GM21786 (cell line): ENCODE measurements at regions not wholly inside any gene's neighbourhood (a gene's known extent, or its start where the extent isn't known, plus 50 kb on each side); places are given as distances from the start of the nearest gene placed in this dataset.

Source experiments
- ATAC-seq: cut with Tn5 transposase; IDR thresholded peaks from one replicate; pipeline ENCODE4 v1.9.1; 2021; ENCODE audit not compliant: unreplicated experiment

DNA sequence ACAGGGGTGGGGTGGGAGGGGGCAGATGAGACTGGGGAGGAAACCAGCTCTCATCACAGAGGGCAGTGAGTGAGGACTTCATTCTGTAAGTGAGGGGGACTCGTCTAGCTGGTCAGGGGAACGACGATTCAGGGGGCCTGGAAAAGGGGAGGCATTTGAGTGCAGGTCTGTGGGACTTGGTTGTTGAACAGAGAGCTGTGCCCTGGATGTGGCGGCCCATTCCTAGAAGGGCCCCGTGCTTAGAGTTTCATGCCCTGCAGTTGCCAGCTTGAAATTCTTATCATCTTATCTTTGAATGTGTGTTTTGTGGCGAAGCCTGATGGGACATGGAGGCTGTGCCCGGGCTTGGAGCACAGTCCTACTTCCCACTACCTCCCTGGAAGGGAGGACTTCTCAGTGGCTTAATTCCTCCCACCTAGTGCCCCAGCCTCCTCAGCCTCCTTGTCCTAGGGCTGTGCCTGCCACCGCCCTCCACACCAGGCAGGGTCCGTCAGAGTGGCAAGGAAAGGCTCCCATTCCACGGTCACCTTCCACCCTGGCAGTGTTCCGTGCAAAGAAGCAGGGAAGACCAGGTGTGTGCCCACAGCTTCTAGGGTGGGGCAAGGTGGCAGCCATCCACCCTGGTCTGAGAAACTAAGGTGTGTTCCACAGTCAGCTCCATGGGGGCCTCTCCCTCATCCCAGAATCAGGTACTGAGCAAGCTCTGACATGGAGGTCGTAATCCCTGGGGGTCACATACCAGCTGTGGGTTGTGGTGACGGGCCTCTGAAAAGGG is 59.7 kb upstream of the LMO1 start:
- no peak for ATAC-seq

GRCh38 chr11:8321876-8322275 is 58.2 kb upstream of the LMO1 start:
- no peak for ATAC-seq

- ATAC-seq: no peak
Measured at GRCh38 chr11:8320076-8320475, 56.4 kb upstream of the LMO1 start.

- no peak for ATAC-seq
Measured at GRCh38 chr11:8318536-8318935, 54.9 kb upstream of the LMO1 start.

DNA sequence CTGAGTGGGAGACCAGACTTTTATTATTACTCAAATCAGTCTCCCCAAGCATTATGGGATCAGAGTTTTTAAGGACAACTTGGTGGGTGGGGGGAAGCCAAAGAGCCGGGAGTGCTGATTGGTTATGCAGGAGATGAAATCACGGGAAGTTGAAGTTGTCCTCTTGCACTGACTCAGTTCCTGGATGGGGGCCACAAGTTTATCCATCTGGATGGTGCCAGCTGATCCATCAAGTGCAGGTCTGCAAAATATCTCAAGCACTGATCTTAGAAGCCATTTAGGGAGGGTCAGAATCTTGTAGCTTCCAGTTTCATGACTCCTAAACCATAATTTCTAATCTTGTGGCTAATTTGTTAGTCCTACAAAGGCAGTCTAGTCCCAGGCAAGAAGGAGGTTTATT is 53.5 kb upstream of the LMO1 start:
- ATAC-seq: no peak

DNA sequence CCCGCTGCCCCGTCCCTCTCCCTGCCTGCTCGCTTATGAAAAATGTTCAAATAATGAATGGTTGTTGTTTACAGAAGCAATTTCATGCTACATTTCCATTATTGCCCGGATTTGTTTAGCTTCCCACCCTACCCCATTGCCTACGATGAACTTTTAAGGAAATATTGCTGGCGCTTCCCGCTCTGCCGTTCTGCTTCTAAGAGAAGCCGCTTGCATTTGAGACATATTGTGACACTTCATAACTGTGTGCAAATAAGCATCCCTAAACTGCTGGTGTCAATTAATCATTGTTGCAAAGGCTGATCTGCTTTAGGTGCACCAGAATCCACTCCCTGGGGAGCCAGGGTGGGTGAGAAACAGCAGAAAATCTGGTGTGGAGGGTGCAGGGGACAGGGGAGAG is 52.3 kb upstream of the LMO1 start:
- ATAC-seq: no peak

DNA sequence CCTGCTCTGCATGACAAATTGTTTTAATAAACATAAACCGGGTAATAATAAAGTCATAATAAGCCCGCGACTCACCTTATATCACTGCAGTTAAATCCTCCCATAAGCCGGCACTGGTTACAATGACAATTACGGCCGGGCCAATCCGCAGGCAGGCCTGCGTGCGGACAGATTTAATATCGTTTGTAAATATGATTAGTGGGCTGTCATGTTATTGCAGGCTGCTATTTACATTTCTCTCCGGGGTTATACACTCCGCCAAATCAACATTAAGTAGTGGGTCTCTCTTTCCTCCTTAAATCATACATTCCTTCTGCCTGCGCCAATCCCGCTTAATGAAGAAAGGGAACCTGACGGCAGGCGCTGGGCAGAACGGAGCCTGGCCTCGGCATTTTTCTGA is 51.8 kb upstream of the LMO1 start:
- ATAC-seq: no peak

DNA sequence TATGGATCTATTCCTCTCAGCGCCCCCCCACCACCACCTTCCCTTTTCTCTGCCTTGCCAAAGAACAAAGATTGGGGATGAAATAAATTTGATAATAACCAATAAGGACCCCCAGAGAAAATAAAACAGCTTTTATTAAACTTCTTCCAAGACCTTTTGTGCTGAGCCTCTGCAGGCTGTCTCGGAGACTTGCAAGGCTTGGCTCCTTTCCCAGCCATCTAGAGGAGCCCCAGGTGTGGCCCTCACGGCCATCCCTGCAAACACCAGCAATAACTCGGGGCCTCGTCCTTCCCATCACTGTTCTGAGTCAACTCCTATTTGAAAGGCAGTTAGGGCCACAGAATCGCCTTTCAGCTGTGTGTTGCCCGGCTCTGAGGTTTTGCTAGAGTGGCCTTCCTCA is 51.2 kb upstream of the LMO1 start:
- ATAC-seq: no peak

- no peak for ATAC-seq
Measured at GRCh38 chr11:8313504-8314090, 49.9 kb upstream of the LMO1 start.
